Pancreas (tissue), 10 donors: ENCODE measurements at regions not wholly inside any gene's neighbourhood (a gene's known extent, or its start where the extent isn't known, plus 50 kb on each side); places are given as distances from the start of the nearest gene placed in this dataset.

Experiments used
- ATAC-seq, 4 donors: fragments of 200-7000 bp; cut with Tn5 transposase; one replicate each; pipeline versions ENCODE4 v1.8.0 to v1.9.1; 2020; ENCODE audit warnings: mild to moderate bottlenecking in 4 of 4, moderate library complexity in 4 of 4
- DNase-seq, 6 donors: peaks; one replicate each; pipeline ENCODE4 v3.0.0-alpha.2; 2020
- FAIRE-seq: peaks from 2 replicates; lab custom pipeline; 2012; peaks lifted over from hg19 to GRCh38; lab: Jason Lieb, UNC
- H3K27ac ChIP-seq, 4 donors: fragments of 200-600 bp; sonication (generic); 1 replicate in 3 of 4; 2 replicates in 1 of 4; pipeline versions ENCODE4 v1.5.0 to v1.8.0; 2020
- H3K27me3 ChIP-seq, 4 donors: fragments of 200-600 bp; one replicate each; pipeline ENCODE4 v1.8.0; 2021
- H3K36me3 ChIP-seq, 3 donors: fragments of 200-600 bp; sonication (generic) in 1 of 3; one replicate each; pipeline versions ENCODE4 v1.5.0 to v1.8.0; 2020 to 2021
- H3K4me1 ChIP-seq, 3 donors: fragments of 200-600 bp; one replicate each; pipeline ENCODE4 v1.8.0; 2021
- H3K4me3 ChIP-seq, 4 donors: fragments of 200-600 bp; sonication (generic) in 2 of 4; one replicate each; pipeline versions ENCODE4 v1.5.0 to v1.8.0; 2020 to 2021
- H3K9me3 ChIP-seq, 4 donors: fragments of 200-600 bp; one replicate each; pipeline ENCODE4 v1.8.0; 2021
- WGBS, 2 donors: extraction: QIAGEN DNeasy Blood & Tissue Kit; methylation state at CpG; one replicate each; pipeline ENCODE4 v1.1.7; 2013; 5-methylcytosine and 5-hydroxymethylcytosine counted together
- intact Hi-C, 3 donors: fragments of 100-400 bp; cut with DNase I; formaldehyde crosslinking; loops; one replicate each; pipeline versions ENCODE4 v1.11.1 to v1.14.2; 2022
- TF ChIP-seq, protein P1 (sequence below), 4 donors: fragments of 200-600 bp; sonication (generic) in 3 of 4; IDR thresholded peaks; one replicate each; pipeline versions ENCODE4 v1.5.0 to v1.8.0; 2021; ENCODE audit warnings: antibody characterized with exemption in 4 of 4
- donor health status: healthy with polysubstance abuse.
- donor health status: DM: no; HTN: no; CAD: no; lungs with moderate emphysema.
- donor health status: DM: no; HTN: no; CAD: no.
- donor health status: control.
- donor health status: control.
- donor health status: Bipolar disorder and iron deficiency.
- donor health status: DM: yes; HTN: yes; CAD: no.
- donor health status: DM: no; HTN: no; CAD: no.
- donor health status: DM: no; HTN: no; CAD: no.
- donor health status: DM: yes; HTN: yes; CAD: no.

DNA sequence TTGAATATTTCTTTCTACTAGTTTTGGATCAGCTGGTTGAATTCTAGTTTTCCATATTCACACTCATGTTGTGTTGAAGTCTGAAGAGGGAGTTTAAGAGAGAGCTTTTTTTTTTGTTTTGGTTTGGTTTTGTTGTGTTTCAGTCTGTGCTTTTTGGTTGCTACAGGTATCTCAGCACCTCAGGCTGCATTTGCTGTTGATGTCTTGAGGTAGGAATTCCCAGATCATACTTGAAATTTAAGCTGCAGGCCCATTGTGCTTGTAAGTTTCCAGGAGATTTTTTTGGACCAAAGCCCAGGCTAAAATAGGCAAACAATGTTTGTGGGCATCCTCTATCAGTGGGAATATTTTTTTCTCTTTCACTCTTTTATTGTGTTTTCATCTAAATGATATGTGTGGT is 190.2 kb upstream of the AGA start:
- ATAC-seq, result no peak
- no peak for FAIRE-seq
- intact Hi-C loops, result no loop called here

DNA sequence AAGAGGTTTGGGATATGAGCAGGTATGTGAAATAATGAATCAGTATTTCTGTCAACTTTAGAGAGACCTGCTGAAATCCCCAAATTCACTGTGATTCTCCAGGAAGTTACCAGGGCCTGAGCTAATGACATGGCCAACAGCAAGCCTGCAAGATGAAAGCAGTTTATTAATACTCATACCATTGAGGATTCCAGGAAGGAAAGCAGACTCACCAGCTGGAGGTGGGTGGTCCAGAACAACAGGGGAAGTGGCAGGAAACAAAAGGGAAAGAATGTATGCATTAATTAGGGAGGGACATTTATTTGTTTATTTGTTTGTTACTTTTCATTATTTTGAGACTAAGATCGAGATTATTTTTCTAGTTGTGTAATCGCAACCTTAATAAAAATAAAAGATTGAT is 196.6 kb upstream of the AGA start:
- 42 to 44% methylated on average over 2 of the region's 2 CpGs for WGBS, 2 donors
- H3K9me3 ChIP-seq, result no peaks in the 10 kb centered on the region
- no peak overlapping the region for H3K4me3 ChIP-seq
- no peak for FAIRE-seq
- TF ChIP-seq, protein P1, sequence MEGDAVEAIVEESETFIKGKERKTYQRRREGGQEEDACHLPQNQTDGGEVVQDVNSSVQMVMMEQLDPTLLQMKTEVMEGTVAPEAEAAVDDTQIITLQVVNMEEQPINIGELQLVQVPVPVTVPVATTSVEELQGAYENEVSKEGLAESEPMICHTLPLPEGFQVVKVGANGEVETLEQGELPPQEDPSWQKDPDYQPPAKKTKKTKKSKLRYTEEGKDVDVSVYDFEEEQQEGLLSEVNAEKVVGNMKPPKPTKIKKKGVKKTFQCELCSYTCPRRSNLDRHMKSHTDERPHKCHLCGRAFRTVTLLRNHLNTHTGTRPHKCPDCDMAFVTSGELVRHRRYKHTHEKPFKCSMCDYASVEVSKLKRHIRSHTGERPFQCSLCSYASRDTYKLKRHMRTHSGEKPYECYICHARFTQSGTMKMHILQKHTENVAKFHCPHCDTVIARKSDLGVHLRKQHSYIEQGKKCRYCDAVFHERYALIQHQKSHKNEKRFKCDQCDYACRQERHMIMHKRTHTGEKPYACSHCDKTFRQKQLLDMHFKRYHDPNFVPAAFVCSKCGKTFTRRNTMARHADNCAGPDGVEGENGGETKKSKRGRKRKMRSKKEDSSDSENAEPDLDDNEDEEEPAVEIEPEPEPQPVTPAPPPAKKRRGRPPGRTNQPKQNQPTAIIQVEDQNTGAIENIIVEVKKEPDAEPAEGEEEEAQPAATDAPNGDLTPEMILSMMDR (IDR thresholded peaks at IDR 0.05), result no peak
- no peak for ATAC-seq
- H3K27me3 ChIP-seq, result no peaks in the 10 kb centered on the region
- no peaks in the 10 kb centered on the region for H3K4me1 ChIP-seq
- no peaks in the 10 kb centered on the region for H3K36me3 ChIP-seq
- H3K27ac ChIP-seq, result no peak overlapping the region
- intact Hi-C loops, result no loop called here
- DNase-seq, result no peak

More for the DNA sequence above, 190.2 kb upstream of the AGA start:
- no peaks in the 10 kb centered on the region for H3K9me3 ChIP-seq
- no peaks in the 10 kb centered on the region for H3K27me3 ChIP-seq
- TF ChIP-seq, protein P1 (IDR thresholded peaks at IDR 0.05), result no peak
- DNase-seq, result no peak
- no peak overlapping the region for H3K27ac ChIP-seq
- H3K36me3 ChIP-seq, result no peaks in the 10 kb centered on the region
- no peaks in the 10 kb centered on the region for H3K4me1 ChIP-seq
- H3K4me3 ChIP-seq, result no peak overlapping the region

DNA sequence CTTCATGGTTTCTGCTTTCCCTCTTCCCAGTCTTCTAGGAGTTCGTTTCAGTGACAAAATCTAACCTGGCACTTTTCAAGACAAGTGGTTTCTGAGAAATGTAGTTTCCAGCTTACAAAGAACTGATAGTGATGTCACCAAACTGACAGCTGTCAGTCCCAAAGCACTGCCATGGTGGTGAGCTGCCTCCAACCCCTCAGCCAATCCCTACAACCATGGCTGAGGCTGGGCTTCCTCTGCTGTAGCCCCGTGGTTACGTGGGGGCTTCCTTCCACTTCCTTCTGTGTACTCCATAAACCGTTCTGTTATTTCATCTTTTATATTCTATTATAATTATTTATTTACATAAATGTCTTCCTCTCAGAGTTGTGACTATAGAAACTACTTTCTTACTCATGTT is 198.6 kb upstream of the AGA start:
- Histone ChIP-seq H3K27me3 (no peaks in the 10 kb centered on the region), H3K4me3 (no peak overlapping the region), H3K27ac (no peak overlapping the region), H3K36me3 (no peaks in the 10 kb centered on the region), H3K4me1 (no peaks in the 10 kb centered on the region), H3K9me3 (no peaks in the 10 kb centered on the region)
- FAIRE-seq (no peak), ATAC-seq (no peak), DNase-seq (no peak)
- WGBS, 2 donors, result 78 to 81% methylated on average over 4 of the region's 4 CpGs
- intact Hi-C loops, result no loop called here
- TF ChIP-seq, protein P1 (IDR thresholded peaks at IDR 0.05), result no peak

DNA sequence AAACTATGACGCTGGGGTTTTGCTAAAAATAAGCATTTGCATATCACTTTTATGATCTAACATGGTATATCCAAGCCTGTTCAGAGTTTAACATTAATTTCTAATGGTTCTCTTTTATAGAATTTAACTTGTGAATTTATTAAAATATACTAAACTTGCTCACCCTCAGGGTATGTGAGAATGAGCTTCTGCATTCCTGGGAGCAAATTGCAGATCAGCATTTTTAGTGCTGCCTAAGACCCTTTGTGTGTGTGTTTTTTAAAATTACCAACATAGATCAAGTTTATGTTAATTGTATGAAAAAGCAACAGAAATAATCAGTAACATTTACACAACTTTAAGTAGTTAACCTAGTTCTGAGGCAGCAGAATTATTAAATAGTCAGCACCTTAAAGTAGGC is 218.0 kb upstream of the AGA start:
- no peaks in the 10 kb centered on the region for H3K4me1 ChIP-seq
- H3K27me3 ChIP-seq, result no peaks in the 10 kb centered on the region
- TF ChIP-seq, protein P1 (IDR thresholded peaks at IDR 0.05), result no peak
- no peak for DNase-seq
- 74 to 79% methylated on average over 1 of the region's 1 CpG for WGBS, 2 donors
- ATAC-seq, result no peak
- no peak overlapping the region for H3K27ac ChIP-seq
- H3K9me3 ChIP-seq, result no peaks in the 10 kb centered on the region
- FAIRE-seq, result no peak
- H3K4me3 ChIP-seq, result no peak overlapping the region
- intact Hi-C loops, result no loop called here
- H3K36me3 ChIP-seq, result no peaks in the 10 kb centered on the region

DNA sequence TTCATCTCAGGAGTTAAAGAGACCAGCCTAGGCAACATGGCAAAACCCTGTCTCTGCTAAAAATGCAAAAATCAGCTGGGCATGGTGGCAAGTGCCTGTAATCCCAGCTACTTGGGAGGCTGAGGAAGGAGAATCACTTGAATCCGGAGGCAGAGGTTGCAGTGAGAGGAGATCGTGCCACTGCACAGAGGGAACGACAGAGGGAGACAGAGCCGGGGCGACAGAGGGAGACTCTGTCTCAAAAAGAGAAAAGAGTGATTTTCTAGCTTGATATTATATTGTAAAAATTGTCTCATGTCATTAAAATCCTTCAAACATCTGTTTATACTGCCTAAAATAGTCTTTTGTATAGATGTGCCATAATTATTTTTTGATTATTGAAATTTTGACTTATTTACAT is 225.4 kb upstream of the AGA start:
- no peak for DNase-seq
- intact Hi-C loops, result no loop called here
- H3K36me3 ChIP-seq, result no peaks in the 10 kb centered on the region
- H3K27ac ChIP-seq, result no peak overlapping the region
- no peak for FAIRE-seq
- WGBS, 2 donors, result 70 to 73% methylated on average over 5 of the region's 5 CpGs
- no peaks in the 10 kb centered on the region for H3K4me1 ChIP-seq
- no peaks in the 10 kb centered on the region for H3K27me3 ChIP-seq
- H3K4me3 ChIP-seq, result no peak overlapping the region
- TF ChIP-seq, protein P1 (IDR thresholded peaks at IDR 0.05), result no peak
- no peak for ATAC-seq
- H3K9me3 ChIP-seq, result no peaks in the 10 kb centered on the region
